ENCODE measurements at regions not wholly inside any gene's neighbourhood (a gene's known extent, or its start where the extent isn't known, plus 50 kb on each side); places are given as distances from the start of the nearest gene placed in this dataset.

DNA sequence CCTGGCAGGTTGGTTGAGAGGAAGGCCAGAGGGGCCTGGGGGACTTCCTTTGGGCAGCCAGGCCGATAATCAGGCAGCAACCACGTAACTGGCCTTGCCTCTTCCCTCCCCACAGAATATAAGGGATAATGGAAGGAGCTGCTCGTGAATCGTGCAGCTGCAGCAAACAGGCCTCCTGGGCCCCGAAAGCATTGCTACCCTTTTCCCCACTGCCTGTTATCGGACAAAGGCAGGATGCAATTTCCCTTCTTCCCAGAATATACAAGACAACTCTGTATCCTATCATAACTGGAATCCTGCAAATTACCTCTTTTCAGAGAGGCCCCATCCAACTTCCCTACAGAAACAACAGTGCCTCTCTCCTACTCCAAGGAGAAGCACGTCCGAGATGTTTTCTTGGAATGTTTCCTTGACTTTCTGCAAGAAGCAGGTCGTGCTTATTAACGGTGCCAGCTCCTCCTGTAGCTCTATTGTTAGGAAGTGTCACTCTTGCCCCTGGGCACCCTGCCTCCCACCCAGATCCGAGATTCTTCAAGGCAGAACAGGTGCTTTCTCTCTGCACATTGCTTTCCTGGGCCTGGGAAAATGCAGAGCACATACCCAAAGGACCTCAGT is 106.0 kb upstream of the TIAM1 start:
- H4K20me1 ChIP-seq (ENCODE audit: insufficient read depth, poor library complexity, severe bottlenecking): no peaks in the 10 kb centered on the region
- H3K9me2 ChIP-seq (replicated peaks; ENCODE audit: insufficient read depth): no peaks in the 10 kb centered on the region
- no peak for DNase-seq (ENCODE audit: low spot score)
- H3K4me1 ChIP-seq (ENCODE audit: insufficient read depth): no peaks in the 10 kb centered on the region
- no peaks in the 10 kb centered on the region for H3K79me2 ChIP-seq
- WGBS (ENCODE audit: low lambda C conversion rate, missing lambda C conversion rate): 82% methylated on average over 11 of the region's 11 CpGs
- no peaks in the 10 kb centered on the region for H3K36me3 ChIP-seq (replicated peaks; ENCODE audit: insufficient read depth, low read depth)
- no peak overlapping the region for H3K4me2 ChIP-seq
- H3K4me3 ChIP-seq: no peak overlapping the region
- H3K27me3 ChIP-seq: no peaks in the 10 kb centered on the region
- no peaks in the 10 kb centered on the region for H3K9me3 ChIP-seq (ENCODE audit: low read depth)
- no peak overlapping the region for H3K27ac ChIP-seq
- no peak overlapping the region for H2AFZ ChIP-seq
- TF ChIP-seq, protein P1, sequence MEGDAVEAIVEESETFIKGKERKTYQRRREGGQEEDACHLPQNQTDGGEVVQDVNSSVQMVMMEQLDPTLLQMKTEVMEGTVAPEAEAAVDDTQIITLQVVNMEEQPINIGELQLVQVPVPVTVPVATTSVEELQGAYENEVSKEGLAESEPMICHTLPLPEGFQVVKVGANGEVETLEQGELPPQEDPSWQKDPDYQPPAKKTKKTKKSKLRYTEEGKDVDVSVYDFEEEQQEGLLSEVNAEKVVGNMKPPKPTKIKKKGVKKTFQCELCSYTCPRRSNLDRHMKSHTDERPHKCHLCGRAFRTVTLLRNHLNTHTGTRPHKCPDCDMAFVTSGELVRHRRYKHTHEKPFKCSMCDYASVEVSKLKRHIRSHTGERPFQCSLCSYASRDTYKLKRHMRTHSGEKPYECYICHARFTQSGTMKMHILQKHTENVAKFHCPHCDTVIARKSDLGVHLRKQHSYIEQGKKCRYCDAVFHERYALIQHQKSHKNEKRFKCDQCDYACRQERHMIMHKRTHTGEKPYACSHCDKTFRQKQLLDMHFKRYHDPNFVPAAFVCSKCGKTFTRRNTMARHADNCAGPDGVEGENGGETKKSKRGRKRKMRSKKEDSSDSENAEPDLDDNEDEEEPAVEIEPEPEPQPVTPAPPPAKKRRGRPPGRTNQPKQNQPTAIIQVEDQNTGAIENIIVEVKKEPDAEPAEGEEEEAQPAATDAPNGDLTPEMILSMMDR (IDR thresholded peaks at IDR 0.05; ENCODE audit: poor library complexity): no peak
- no peak for TF ChIP-seq EZH2phosphoT487 (IDR thresholded peaks at IDR 0.05; ENCODE audit: low read depth, severe bottlenecking, unreplicated experiment)

DNA sequence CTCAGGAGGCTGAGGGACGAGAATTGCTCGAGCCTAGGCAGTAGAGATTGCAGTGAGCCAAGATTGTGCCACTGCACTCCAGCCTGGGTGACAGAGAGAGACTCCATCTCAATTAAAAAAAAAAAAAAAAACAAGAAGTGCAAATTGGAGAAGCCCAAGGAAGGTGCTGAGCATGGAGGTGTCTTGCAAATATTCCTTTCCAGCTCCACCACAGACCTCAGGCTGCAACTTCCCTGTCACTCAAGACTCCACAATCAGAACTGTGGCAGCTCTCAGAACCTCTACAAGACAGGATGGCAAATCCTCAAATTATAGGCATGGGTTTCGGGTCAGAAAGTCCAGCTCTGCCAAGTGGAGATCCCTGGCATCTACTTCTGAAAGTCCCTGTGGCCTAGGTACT is 104.4 kb upstream of the TIAM1 start:
- Histone ChIP-seq H3K4me3 (no peak overlapping the region), H3K27me3 (no peaks in the 10 kb centered on the region), H3K36me3 (replicated peaks; ENCODE audit: insufficient read depth, low read depth) (no peaks in the 10 kb centered on the region), H3K9me3 (ENCODE audit: low read depth) (no peaks in the 10 kb centered on the region), H3K27ac (no peak overlapping the region), H3K9me2 (replicated peaks; ENCODE audit: insufficient read depth) (no peaks in the 10 kb centered on the region), H3K4me2 (no peak overlapping the region), H4K20me1 (ENCODE audit: insufficient read depth, poor library complexity, severe bottlenecking) (no peaks in the 10 kb centered on the region), H2AFZ (no peak overlapping the region), H3K4me1 (ENCODE audit: insufficient read depth) (peaks cover under 1% of the 10 kb centered on the region), H3K79me2 (no peaks in the 10 kb centered on the region)
- no peak for DNase-seq (ENCODE audit: low spot score)
- 62% methylated on average over 3 of the region's 3 CpGs for WGBS (ENCODE audit: low lambda C conversion rate, missing lambda C conversion rate)
- no peak for TF ChIP-seq EZH2 (IDR thresholded peaks at IDR 0.05; ENCODE audit: borderline replicate concordance)
- no peak for TF ChIP-seq EZH2phosphoT487 (IDR thresholded peaks at IDR 0.05; ENCODE audit: low read depth, severe bottlenecking, unreplicated experiment)

DNA sequence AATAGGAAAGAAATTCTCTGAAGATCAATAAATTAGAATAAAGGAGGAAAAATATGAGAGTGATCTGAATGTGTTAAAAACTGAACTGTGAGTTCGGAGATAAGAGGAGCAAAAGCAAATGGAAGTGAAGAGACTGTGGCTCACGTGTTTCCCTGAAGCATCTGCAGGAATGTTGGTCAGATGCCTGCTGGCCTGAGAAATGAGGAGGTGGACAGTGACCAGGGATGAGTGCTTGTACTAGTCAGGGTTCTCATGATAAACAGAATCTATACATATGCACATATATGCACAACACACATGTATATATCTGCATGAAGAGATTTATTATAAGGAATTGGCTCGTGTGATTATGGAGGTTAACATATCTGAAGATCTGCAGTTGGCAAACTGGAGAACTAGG is 103.4 kb upstream of the TIAM1 start:
- Histone ChIP-seq H3K9me3 (ENCODE audit: low read depth) (no peaks in the 10 kb centered on the region), H3K4me1 (ENCODE audit: insufficient read depth) (peaks cover 3% of the 10 kb centered on the region), H3K4me3 (no peak overlapping the region), H3K27me3 (no peaks in the 10 kb centered on the region), H4K20me1 (ENCODE audit: insufficient read depth, poor library complexity, severe bottlenecking) (no peaks in the 10 kb centered on the region), H3K9me2 (replicated peaks; ENCODE audit: insufficient read depth) (no peaks in the 10 kb centered on the region), H3K36me3 (replicated peaks; ENCODE audit: insufficient read depth, low read depth) (no peaks in the 10 kb centered on the region), H3K27ac (no peak overlapping the region), H2AFZ (no peak overlapping the region), H3K79me2 (no peaks in the 10 kb centered on the region), H3K4me2 (no peak overlapping the region)
- WGBS (ENCODE audit: low lambda C conversion rate, missing lambda C conversion rate): 51% methylated on average over 3 of the region's 3 CpGs
- TF ChIP-seq, protein P1 (IDR thresholded peaks at IDR 0.05; ENCODE audit: poor library complexity): no peak
- TF ChIP-seq EZH2phosphoT487 (IDR thresholded peaks at IDR 0.05; ENCODE audit: low read depth, severe bottlenecking, unreplicated experiment) (no peak), EZH2 (IDR thresholded peaks at IDR 0.05; ENCODE audit: borderline replicate concordance) (no peak)
- no peak for DNase-seq (ENCODE audit: low spot score)

DNA sequence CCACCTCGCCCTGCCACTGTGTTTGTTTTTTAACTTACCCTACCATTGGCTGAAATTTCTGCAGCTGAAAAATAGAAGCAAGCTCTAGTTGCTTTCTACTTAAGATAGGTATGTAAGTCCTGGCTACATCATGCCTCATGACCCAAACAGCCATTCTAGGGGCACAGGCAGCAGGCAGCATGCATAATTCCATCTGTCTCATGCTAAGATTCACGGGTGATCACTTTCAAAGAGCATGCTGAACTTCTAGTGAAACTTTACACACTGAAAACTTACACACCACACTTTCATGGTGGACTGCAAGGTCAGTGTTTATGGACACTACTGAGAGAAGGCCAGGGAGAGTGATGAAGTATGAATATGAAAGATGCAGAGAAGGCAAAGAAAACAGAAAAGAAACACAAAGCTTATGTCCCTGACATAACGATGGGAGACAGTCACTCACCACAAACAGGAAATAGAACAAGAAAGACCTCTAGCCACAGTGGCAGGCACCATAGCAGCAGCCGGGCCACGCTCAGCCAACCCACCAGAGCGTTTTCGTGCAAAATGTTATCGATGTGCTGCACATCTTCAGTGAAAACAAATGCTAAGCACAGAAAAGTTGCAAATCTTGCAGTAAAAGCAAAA is 102.3 kb upstream of the TIAM1 start:
- no peaks in the 10 kb centered on the region for H4K20me1 ChIP-seq (ENCODE audit: insufficient read depth, poor library complexity, severe bottlenecking)
- peaks cover 2% of the 10 kb centered on the region for H3K9me3 ChIP-seq (ENCODE audit: low read depth)
- H3K36me3 ChIP-seq (replicated peaks; ENCODE audit: insufficient read depth, low read depth): no peaks in the 10 kb centered on the region
- WGBS (ENCODE audit: low lambda C conversion rate, missing lambda C conversion rate): 80% methylated on average over 7 of the region's 8 CpGs
- H2AFZ ChIP-seq: no peak overlapping the region
- H3K4me1 ChIP-seq (ENCODE audit: insufficient read depth): peaks cover 3% of the 10 kb centered on the region
- H3K9me2 ChIP-seq (replicated peaks; ENCODE audit: insufficient read depth): no peaks in the 10 kb centered on the region
- H3K79me2 ChIP-seq: no peaks in the 10 kb centered on the region
- H3K27ac ChIP-seq: no peak overlapping the region
- H3K4me3 ChIP-seq: no peak overlapping the region
- no peak for TF ChIP-seq EZH2phosphoT487 (IDR thresholded peaks at IDR 0.05; ENCODE audit: low read depth, severe bottlenecking, unreplicated experiment)
- TF ChIP-seq, protein P1 (IDR thresholded peaks at IDR 0.05; ENCODE audit: poor library complexity): no peak
- TF ChIP-seq EZH2 (IDR thresholded peaks at IDR 0.05; ENCODE audit: borderline replicate concordance): no peak
- no peak overlapping the region for H3K4me2 ChIP-seq
- DNase-seq (ENCODE audit: low spot score): no peak
- H3K27me3 ChIP-seq: no peaks in the 10 kb centered on the region

All from hepatocyte (in vitro differentiated cells).